Keratinocyte (primary cell): ENCODE measurements at regions not wholly inside any gene's neighbourhood (a gene's known extent, or its start where the extent isn't known, plus 50 kb on each side); places are given as distances from the start of the nearest gene placed in this dataset.
"Not testable (repeated sequence)": the region's sequence is repeated elsewhere in the genome, so short reads cannot be mapped to it uniquely, and the experiment has no call there.

ENCODE experiments used
- DNase-seq: peaks from one replicate; pipeline ENCODE4 v3.0.0-alpha.2; 2011; ENCODE audit warnings: low read depth, missing footprints, low spot score
- FAIRE-seq: peaks from 2 replicates; lab custom pipeline; 2011; peaks lifted over from hg19 to GRCh38; lab: Jason Lieb, UNC
- H2AFZ ChIP-seq: 2 replicates; pipeline ENCODE4 v1.6.0; 2012; ENCODE audit warnings: low read length, control low read depth, inconsistent platforms; ENCODE audit not compliant: control insufficient read depth
- H3K27ac ChIP-seq: 2 replicates; pipeline ENCODE4 v1.5.1; 2011; ENCODE audit warnings: low read length; ENCODE audit not compliant: control insufficient read depth, insufficient read depth
- H3K27me3 ChIP-seq: 3 replicates; pipeline ENCODE4 v1.6.0; 2011; ENCODE audit warnings: low read length; ENCODE audit not compliant: control insufficient read depth, insufficient read depth; ENCODE audit errors: extremely low read depth
- H3K36me3 ChIP-seq, 2 experiments: 2 replicates in 1 of 2; 3 replicates in 1 of 2; pipeline ENCODE4 v1.5.1; 2011; ENCODE audit warnings: low read length in 2 of 2, mild to moderate bottlenecking in 1 of 2; ENCODE audit not compliant: control insufficient read depth in 2 of 2, insufficient read depth in 2 of 2; ENCODE audit errors: extremely low read depth in 1 of 2
- H3K4me1 ChIP-seq: 3 replicates; pipeline ENCODE4 v1.5.1; 2011; ENCODE audit warnings: low read length; ENCODE audit not compliant: control insufficient read depth, insufficient read depth; ENCODE audit errors: extremely low read depth
- H3K4me2 ChIP-seq: 3 replicates; pipeline ENCODE4 v1.6.0; 2011; ENCODE audit warnings: low read depth, low read length; ENCODE audit not compliant: control insufficient read depth, insufficient read depth; ENCODE audit errors: extremely low read depth
- H3K4me3 ChIP-seq, 3 experiments: fragments of 200-600 bp in 1 of 3; sonication (generic) in 1 of 3; 2 replicates in 2 of 3; 3 replicates in 1 of 3; pipeline ENCODE4 v1.5.1; 2011 to 2016; ENCODE audit warnings: low read length in 3 of 3, mild to moderate bottlenecking in 3 of 3, control low read depth in 2 of 3, inconsistent platforms in 1 of 3, low read depth in 1 of 3, mixed read lengths in 1 of 3, mixed run types in 1 of 3, moderate library complexity in 1 of 3; ENCODE audit not compliant: control insufficient read depth in 2 of 3, insufficient read depth in 2 of 3; ENCODE audit errors: extremely low read depth in 1 of 3
- H3K79me2 ChIP-seq: 2 replicates; pipeline ENCODE4 v1.6.0; 2012; ENCODE audit warnings: low read length; ENCODE audit not compliant: control insufficient read depth, insufficient read depth
- H3K9ac ChIP-seq: 3 replicates; pipeline ENCODE4 v1.6.0; 2011; ENCODE audit warnings: low read length; ENCODE audit not compliant: control insufficient read depth, insufficient read depth; ENCODE audit errors: extremely low read depth
- H3K9me1 ChIP-seq: 3 replicates; pipeline ENCODE4 v1.6.0; 2011; ENCODE audit warnings: low read length; ENCODE audit not compliant: control insufficient read depth, insufficient read depth; ENCODE audit errors: extremely low read depth
- H3K9me3 ChIP-seq: 2 replicates; pipeline ENCODE4 v1.5.1; 2012; ENCODE audit warnings: low read depth, low read length; ENCODE audit not compliant: control insufficient read depth
- H4K20me1 ChIP-seq: 3 replicates; pipeline ENCODE4 v1.6.0; 2011; ENCODE audit warnings: low read length; ENCODE audit not compliant: control insufficient read depth, insufficient read depth; ENCODE audit errors: extremely low read depth
- CTCF ChIP-seq, 3 experiments: IDR thresholded peaks in 1 of 3; conservative IDR thresholded peaks in 1 of 3; optimal IDR thresholded peaks in 1 of 3; 2 replicates in 2 of 3; 3 replicates in 1 of 3; pipeline versions ENCODE3 to v1.5.1; 2011; ENCODE audit warnings: low read length in 3 of 3, mild to moderate bottlenecking in 3 of 3, moderate library complexity in 2 of 3, control low read depth in 1 of 3, inconsistent platforms in 1 of 3; ENCODE audit not compliant: insufficient read depth in 2 of 3; ENCODE audit errors: extremely low read depth in 1 of 3
- EZH2 ChIP-seq: IDR thresholded peaks from one replicate; pipeline ENCODE4 v1.6.1; 2012; ENCODE audit warnings: inconsistent platforms, mild to moderate bottlenecking, low read length, moderate library complexity
- dilution Hi-C: fragments of 300-500 bp; cut with MboI; formaldehyde crosslinking; loops from one replicate; pipeline ENCODE4 v1.7.0; 2020; ENCODE audit warnings: low sequenced_read_pairs; ENCODE audit not compliant: extremely low pct_ligation_motif_present

- Histone ChIP-seq H3K4me3 (no peak overlapping the region), H4K20me1 (no peaks in the 10 kb centered on the region), H3K9me3 (no peaks in the 10 kb centered on the region), H3K27me3 (no peaks in the 10 kb centered on the region), H3K9ac (no peak overlapping the region), H3K79me2 (no peaks in the 10 kb centered on the region), H3K9me1 (no peaks in the 10 kb centered on the region), H3K4me2 (no peak overlapping the region), H2AFZ (no peak overlapping the region), H3K36me3 (no peaks in the 10 kb centered on the region), H3K27ac (no peak overlapping the region), H3K4me1 (no peaks in the 10 kb centered on the region)
- TF ChIP-seq CTCF (optimal IDR thresholded peaks at IDR 0.05 in 1 of 3, IDR thresholded peaks at IDR 0.05 in 1 of 3, conservative IDR thresholded peaks at IDR 0.05 in 1 of 3; ENCODE audit: extremely low read depth in 1 of 3, insufficient read depth in 2 of 3, low read length in 3 of 3) (no peak), EZH2 (no peak)
- no peak for DNase-seq
- dilution Hi-C loops = no loop called here
- no peak for FAIRE-seq
Measured at GRCh38 chr1:73194965-73195364, 912.6 kb upstream of the NEGR1 start.

GRCh38 chr1:73183581-73183980, 901.2 kb upstream of the NEGR1 start:
- H3K9ac ChIP-seq, H3K4me1 ChIP-seq, DNase-seq, H4K20me1 ChIP-seq, H3K79me2 ChIP-seq, dilution Hi-C loops, H3K27me3 ChIP-seq, H3K9me1 ChIP-seq, H3K36me3 ChIP-seq, H2AFZ ChIP-seq, H3K27ac ChIP-seq, H3K4me2 ChIP-seq, FAIRE-seq, H3K4me3 ChIP-seq, H3K9me3 ChIP-seq: not testable (repeated sequence)

GRCh38 chr1:73181190-73181540, 898.8 kb upstream of the NEGR1 start:
- H3K4me1 ChIP-seq = no peaks in the 10 kb centered on the region
- no peaks in the 10 kb centered on the region for H3K36me3 ChIP-seq
- dilution Hi-C loops = no loop called here
- H3K9me1 ChIP-seq = no peaks in the 10 kb centered on the region
- no peak overlapping the region for H2AFZ ChIP-seq
- DNase-seq (no peak), FAIRE-seq (no peak)
- no peak overlapping the region for H3K4me3 ChIP-seq
- H3K27me3 ChIP-seq = no peaks in the 10 kb centered on the region
- no peak overlapping the region for H3K4me2 ChIP-seq
- peaks cover 4% of the 10 kb centered on the region for H3K9me3 ChIP-seq
- H3K9ac ChIP-seq = no peak overlapping the region
- no peak overlapping the region for H3K27ac ChIP-seq
- no peak for TF ChIP-seq EZH2
- TF ChIP-seq CTCF (optimal IDR thresholded peaks at IDR 0.05 in 1 of 3, IDR thresholded peaks at IDR 0.05 in 1 of 3, conservative IDR thresholded peaks at IDR 0.05 in 1 of 3; ENCODE audit: extremely low read depth in 1 of 3, insufficient read depth in 2 of 3, low read length in 3 of 3) = no peak
- H3K79me2 ChIP-seq = no peaks in the 10 kb centered on the region
- H4K20me1 ChIP-seq = no peaks in the 10 kb centered on the region
